ENCODE measurements at regions not wholly inside any gene's neighbourhood (a gene's known extent, or its start where the extent isn't known, plus 50 kb on each side); places are given as distances from the start of the nearest gene placed in this dataset.

DNA sequence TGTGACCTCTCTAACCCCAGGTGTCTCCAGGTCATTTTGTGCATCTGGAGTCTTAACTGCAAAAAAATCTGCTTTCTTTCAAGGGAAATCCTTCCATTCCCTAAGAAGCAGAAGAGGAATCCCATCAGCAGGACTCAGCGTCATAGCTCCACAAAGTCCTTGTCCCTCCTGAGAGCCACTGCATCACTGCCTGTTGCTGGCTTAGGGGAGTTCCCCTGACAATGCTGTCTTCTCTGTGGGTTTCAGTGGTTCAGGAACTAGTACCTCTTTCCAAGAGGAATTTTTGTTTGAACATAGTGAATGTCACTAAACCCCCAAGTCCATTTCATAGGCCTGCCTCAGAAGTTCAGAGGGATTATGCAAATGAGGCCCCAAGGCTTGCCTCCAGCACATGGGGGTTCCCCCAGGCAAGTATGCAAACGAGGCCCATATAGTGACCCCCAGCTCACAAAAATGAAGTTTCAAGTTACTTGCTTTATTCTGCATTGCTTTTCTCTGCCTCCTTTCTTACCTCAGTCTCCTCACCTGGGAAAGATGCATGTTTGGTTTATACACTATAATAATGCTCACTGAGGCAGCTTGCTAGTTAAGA lies 513.9 kb upstream of the MEX3C start:
- no peak for TF ChIP-seq POLR2A (IDR thresholded peaks at IDR 0.05)
- TF ChIP-seq, protein P1, sequence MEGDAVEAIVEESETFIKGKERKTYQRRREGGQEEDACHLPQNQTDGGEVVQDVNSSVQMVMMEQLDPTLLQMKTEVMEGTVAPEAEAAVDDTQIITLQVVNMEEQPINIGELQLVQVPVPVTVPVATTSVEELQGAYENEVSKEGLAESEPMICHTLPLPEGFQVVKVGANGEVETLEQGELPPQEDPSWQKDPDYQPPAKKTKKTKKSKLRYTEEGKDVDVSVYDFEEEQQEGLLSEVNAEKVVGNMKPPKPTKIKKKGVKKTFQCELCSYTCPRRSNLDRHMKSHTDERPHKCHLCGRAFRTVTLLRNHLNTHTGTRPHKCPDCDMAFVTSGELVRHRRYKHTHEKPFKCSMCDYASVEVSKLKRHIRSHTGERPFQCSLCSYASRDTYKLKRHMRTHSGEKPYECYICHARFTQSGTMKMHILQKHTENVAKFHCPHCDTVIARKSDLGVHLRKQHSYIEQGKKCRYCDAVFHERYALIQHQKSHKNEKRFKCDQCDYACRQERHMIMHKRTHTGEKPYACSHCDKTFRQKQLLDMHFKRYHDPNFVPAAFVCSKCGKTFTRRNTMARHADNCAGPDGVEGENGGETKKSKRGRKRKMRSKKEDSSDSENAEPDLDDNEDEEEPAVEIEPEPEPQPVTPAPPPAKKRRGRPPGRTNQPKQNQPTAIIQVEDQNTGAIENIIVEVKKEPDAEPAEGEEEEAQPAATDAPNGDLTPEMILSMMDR (IDR thresholded peaks at IDR 0.05) = no peak
